GM04503 (cell line): ENCODE measurements at regions not wholly inside any gene's neighbourhood (a gene's known extent, or its start where the extent isn't known, plus 50 kb on each side); places are given as distances from the start of the nearest gene placed in this dataset.
A peak's percentile ranks its signal among the peaks of the same experiment; 100 is the strongest.

Experiments used
- DNase-seq: peaks from one replicate; pipeline ENCODE4 v3.0.0-alpha.2; 2012; ENCODE audit warnings: low read depth

DNA sequence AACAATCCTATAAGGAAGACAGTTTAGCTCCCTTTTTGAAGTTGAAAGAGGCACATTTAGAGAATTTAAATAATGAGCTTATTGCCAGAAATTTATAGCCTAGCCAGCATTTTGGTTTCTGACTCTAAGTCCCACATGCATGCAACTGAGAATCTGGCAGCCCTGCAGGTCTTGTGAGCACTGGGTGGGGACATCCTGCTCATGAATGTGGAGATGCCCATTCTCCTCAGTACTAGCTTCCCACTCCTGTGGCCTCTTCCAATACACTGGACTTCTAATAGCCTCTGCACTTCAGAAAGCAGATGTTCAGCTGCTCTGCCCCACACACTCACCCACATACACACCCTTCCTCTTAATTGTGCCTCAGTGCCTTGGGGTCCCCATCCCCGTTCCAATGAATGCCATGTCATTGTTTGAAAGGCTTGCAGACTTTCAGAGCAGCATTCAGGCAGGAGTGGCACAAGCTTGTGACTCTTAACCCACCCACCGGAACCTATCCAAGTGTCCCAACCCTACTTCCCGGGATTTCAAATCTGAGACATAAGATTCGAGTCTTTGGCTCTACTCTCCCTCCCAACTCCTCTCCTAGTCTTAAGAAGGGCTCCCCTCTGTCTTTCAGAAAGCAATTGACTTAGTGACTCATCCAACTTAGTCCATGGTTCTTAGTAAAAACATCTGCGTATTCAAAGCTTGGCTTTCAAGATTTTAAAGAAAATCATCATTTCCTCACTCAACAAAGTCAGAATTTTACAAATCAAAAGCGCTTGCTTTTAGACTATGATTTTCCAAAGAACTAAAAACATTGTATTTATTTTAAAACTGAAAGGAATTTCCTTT lies 80.0 kb upstream of the FREM2 start:
- DNase-seq: no peak

DNA sequence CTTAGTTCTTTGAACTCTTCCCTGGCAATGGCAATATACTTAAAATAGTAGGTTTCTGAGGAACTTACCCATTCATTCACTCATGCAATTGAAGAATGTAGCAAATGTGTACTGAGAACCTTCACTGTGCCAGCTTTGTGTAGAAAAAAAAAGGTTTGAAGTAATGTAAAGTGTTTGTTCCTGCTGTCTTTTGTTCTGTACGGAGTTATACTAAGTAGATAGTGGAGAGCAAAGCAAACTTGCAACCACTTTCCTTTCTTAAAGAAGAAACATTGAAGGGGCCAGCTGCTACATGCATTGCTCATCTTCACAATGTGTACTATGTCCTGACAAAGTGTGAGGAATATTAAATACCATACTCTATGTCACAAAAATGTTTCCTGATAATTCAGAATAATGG lies 68.9 kb upstream of the FREM2 start:
- DNase-seq: no peak

DNA sequence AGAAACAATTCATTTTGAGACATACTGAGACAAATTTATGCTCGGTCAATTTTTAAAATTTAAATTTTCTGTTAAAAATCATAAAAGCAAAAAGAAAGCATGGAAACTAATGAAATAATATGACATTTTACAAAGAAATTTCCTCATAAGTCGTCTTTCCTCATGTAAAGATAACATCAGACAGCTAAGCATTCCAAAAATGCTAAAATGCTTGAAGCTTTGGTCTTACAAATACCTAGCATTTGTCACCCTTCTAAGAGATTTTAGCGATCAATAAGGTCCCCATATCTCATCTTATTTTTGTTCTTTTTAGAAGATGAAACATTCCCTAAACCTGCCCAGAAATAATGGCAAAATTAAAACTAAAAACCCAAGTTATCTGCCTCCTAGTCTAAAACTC lies 68.5 kb upstream of the FREM2 start:
- no peak for DNase-seq

DNA sequence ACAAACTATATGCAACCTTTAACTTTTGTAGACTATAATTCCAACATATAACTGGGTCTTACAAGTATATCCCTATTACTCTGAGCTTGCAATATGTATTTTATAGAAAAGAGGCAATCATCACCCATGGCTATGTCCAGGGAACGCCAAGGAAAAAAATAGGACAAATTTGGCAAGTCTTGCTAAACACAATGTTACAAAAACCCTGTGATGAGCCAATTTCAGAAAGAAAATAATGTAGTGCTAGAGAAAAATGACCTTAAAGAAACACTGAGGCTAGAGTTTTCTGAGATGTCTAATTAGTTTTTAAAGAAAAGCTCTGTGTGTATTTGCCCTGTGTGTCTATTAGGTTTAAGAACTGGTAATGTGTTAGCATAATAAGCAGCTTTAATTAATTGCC lies 68.0 kb upstream of the FREM2 start:
- DNase-seq: no peak

DNA sequence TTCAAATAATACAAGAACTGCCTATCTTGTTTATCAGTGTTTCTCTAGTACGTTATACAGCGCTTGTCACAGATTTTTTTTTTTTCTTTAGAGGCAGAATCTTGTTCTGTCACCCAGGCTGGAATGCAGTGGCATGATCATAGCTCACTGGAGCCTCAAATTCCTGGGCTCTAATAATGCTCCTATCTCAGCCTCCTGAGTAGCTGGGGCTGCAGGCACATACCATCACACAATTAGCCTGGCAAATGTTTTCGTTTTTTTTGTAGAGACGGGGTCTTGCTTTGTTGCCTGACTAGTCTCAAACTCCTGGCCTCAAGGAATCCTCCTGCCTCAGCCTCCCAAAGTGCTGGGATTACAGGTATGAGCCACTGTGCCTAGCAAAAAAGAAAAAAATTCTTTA lies 66.0 kb upstream of the FREM2 start:
- DNase-seq: no peak

DNA sequence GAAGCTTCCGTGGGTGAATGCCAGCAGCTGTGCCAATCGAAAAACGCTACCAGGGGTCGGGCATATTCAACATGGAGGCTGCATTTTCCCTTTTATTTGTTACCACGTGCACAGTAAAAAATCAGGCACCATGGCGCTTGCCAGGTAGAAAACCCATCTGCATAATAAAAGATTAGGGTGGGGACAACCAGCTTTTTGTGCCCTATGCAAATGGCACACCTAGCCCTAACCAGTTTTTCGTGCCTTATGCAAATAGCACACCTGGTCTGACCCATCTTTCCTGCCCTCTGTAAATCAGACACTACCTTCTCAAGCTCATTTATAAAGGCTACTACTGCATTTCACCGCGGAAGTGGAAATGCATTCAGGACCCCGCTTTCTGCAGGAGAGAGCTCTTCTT lies 62.1 kb upstream of the FREM2 start:
- DNase-seq: no peak

DNA sequence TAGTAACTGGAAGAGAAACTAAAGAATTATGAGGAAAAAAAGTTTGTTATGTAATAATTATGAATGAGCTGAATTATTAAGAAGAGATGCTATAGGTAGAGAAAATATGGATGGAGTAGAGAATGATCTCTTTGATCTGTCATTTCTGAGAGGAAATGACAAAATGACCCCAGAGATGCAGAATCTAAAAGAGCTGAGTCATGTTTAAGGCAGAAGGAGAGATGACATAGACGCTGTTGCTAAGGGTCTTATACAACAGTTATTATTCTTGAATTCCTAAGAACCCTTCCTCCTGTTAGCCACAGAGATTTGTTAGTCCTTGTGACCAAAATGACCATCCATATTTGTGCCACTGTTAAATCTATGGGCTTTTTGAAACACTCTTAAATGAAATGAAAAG lies 58.3 kb upstream of the FREM2 start:
- DNase-seq: no peak

DNA sequence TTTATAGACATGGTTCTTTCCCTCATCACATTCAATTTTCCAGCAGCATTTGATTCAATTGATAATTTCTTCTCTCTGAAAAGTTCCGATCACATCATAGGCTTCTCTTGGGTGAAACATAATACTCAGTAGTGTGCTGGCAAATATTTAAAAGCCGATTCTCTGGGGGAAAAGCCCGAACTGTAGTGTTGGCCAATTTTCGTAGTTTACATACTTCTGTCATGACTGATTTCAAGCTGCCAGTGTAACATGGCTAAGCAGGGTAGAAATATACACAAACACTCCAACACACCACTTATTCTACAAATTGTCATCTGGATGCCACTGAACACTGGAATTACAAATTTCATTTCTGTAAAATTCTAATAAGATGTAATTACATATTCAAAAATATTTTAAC lies 56.1 kb upstream of the FREM2 start:
- DNase-seq: peak; percentile 9

DNA sequence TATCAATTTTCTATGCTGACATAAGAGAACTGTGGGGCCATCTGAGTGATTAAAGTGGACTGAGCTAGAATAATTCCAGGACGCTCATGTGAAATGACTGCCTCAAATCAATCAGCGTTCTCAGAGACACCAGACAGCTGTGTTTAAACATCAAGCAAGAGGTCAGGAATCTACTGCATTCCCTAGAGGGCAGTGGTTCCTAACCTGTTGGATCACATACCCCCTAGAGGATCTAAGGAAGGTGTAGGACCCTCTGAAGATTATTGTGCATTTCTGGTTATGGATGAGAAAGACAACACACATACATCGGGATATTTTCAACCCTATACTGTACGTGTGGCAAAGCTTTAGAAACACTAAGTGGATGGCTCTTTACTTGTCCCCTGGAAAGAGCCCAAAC lies 51.8 kb upstream of the FREM2 start:
- no peak for DNase-seq

DNA sequence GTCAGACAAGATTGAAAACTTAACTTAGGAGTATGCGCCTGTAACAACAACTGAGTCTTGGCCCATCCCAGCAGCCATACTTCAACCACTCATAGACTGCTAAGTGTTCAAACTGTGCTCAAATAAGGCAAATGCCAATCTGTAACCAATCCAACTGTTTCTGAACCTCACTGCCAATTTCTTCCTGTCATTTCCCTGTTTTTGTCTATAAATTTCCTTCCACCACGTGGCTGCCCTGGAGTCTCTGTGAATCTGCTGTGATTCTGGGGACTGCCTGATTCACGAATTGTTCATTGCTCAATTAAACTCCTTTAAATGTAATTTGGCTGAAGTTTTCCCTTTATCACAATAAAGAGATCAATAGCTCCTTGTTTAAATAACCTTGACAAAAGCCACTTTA lies 50.8 kb upstream of the FREM2 start:
- no peak for DNase-seq

DNA sequence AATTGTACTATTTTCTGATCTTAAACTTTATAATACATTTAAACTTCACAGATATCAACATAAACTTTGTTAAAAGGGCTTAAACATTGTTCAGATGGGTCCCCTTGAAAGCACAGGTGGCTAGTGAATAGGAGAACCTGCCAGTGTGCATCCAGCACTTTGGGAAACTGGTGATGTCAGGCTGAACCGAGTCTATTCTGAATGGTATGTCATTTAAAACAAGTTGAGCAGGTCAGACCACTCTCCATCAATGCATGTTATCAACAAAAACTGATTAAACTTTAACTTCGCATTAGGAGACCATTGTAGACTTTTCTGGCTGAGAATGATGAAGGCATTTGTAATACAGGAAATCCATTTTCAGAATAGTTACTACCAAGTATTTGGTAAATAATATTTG lies 50.1 kb upstream of the FREM2 start:
- DNase-seq: no peak
